Lower lobe of right lung (tissue), 2 donors: ENCODE measurements at regions not wholly inside any gene's neighbourhood (a gene's known extent, or its start where the extent isn't known, plus 50 kb on each side); places are given as distances from the start of the nearest gene placed in this dataset.

Experiments
- ATAC-seq, 2 donors: fragments of 200-7000 bp; cut with Tn5 transposase; one replicate each; pipeline ENCODE4 v1.9.1; 2020 to 2022; ENCODE audit warnings: mild to moderate bottlenecking in 2 of 2, moderate library complexity in 2 of 2
- DNase-seq: peaks from one replicate; pipeline ENCODE4 v3.0.0-alpha.2; 2020
- H3K27ac ChIP-seq: fragments of 200-600 bp; one replicate; pipeline ENCODE4 v1.8.0; 2022
- H3K27me3 ChIP-seq: fragments of 200-600 bp; one replicate; pipeline ENCODE4 v1.8.0; 2022; ENCODE audit warnings: low read depth
- H3K36me3 ChIP-seq: fragments of 200-600 bp; one replicate; pipeline ENCODE4 v1.8.0; 2022; ENCODE audit warnings: mild to moderate bottlenecking
- H3K4me1 ChIP-seq: fragments of 200-600 bp; one replicate; pipeline ENCODE4 v1.8.0; 2022
- H3K4me3 ChIP-seq: fragments of 200-600 bp; one replicate; pipeline ENCODE4 v1.8.0; 2022; ENCODE audit warnings: mild to moderate bottlenecking
- H3K9me3 ChIP-seq: fragments of 200-600 bp; one replicate; pipeline ENCODE4 v1.8.0; 2022
- CTCF ChIP-seq: fragments of 200-600 bp; IDR thresholded peaks from one replicate; pipeline ENCODE4 v1.8.0; 2022; ENCODE audit warnings: antibody characterized with exemption, mild to moderate bottlenecking
- intact Hi-C: fragments of 100-400 bp; cut with DNase I; formaldehyde crosslinking; loops from one replicate; pipeline ENCODE4 v1.11.0; 2022
- donor health status: DM: no; HTN: yes; CAD: no; lungs with severe emphysema.

- TF ChIP-seq CTCF = no peak
- no peaks in the 10 kb centered on the region for H3K9me3 ChIP-seq
- no peaks in the 10 kb centered on the region for H3K36me3 ChIP-seq
- H3K27me3 ChIP-seq = no peaks in the 10 kb centered on the region
- peaks cover 39% of the 10 kb centered on the region for H3K4me1 ChIP-seq
- intact Hi-C loops = no loop called here
- ATAC-seq (no peak), DNase-seq (no peak)
- H3K27ac ChIP-seq = no peak overlapping the region
- H3K4me3 ChIP-seq = no peak overlapping the region
Observed at GRCh38 chr2:215707608-215708007, 271.7 kb upstream of the FN1 start.

- no peaks in the 10 kb centered on the region for H3K9me3 ChIP-seq
- ATAC-seq = no peak
- H3K27ac ChIP-seq = no peak overlapping the region
- no peak for TF ChIP-seq CTCF
- no peak overlapping the region for H3K4me3 ChIP-seq
- no peaks in the 10 kb centered on the region for H3K36me3 ChIP-seq
- no peak for DNase-seq
- H3K4me1 ChIP-seq = peaks cover 23% of the 10 kb centered on the region
- no peaks in the 10 kb centered on the region for H3K27me3 ChIP-seq
- intact Hi-C loops = no loop called here
Observed at GRCh38 chr2:215705771-215706361, 270.0 kb upstream of the FN1 start.

- no peak overlapping the region for H3K4me3 ChIP-seq
- H3K36me3 ChIP-seq = no peaks in the 10 kb centered on the region
- H3K9me3 ChIP-seq = no peaks in the 10 kb centered on the region
- H3K27ac ChIP-seq = no peak overlapping the region
- DNase-seq (no peak), ATAC-seq (no peak)
- intact Hi-C loops = no loop called here
- no peaks in the 10 kb centered on the region for H3K27me3 ChIP-seq
- peaks cover 22% of the 10 kb centered on the region for H3K4me1 ChIP-seq
- TF ChIP-seq CTCF = no peak
Observed at GRCh38 chr2:215705281-215705680, 269.4 kb upstream of the FN1 start.

GRCh38 chr2:215702116-215702902 lies 266.4 kb upstream of the FN1 start:
- intact Hi-C loops = no loop called here
- ATAC-seq (no peak), DNase-seq (no peak)
- peaks cover 19% of the 10 kb centered on the region for H3K4me1 ChIP-seq
- H3K36me3 ChIP-seq = no peaks in the 10 kb centered on the region
- no peak overlapping the region for H3K4me3 ChIP-seq
- TF ChIP-seq CTCF = no peak
- H3K9me3 ChIP-seq = no peaks in the 10 kb centered on the region
- no peaks in the 10 kb centered on the region for H3K27me3 ChIP-seq
- no peak overlapping the region for H3K27ac ChIP-seq

- peaks cover 6% of the 10 kb centered on the region for H3K4me1 ChIP-seq
- no peak for TF ChIP-seq CTCF
- no peak overlapping the region for H3K27ac ChIP-seq
- no peaks in the 10 kb centered on the region for H3K9me3 ChIP-seq
- intact Hi-C loops = no loop called here
- H3K4me3 ChIP-seq = no peak overlapping the region
- DNase-seq (no peak), ATAC-seq (no peak)
- H3K36me3 ChIP-seq = no peaks in the 10 kb centered on the region
- no peaks in the 10 kb centered on the region for H3K27me3 ChIP-seq
Observed at GRCh38 chr2:215699700-215700538, 264.1 kb upstream of the FN1 start.
